H1 (cell line): ENCODE measurements at regions not wholly inside any gene's neighbourhood (a gene's known extent, or its start where the extent isn't known, plus 50 kb on each side); places are given as distances from the start of the nearest gene placed in this dataset.

Source experiments
- CTCF ChIA-PET: fragments of 300-600 bp; sonication (Branson Sonifier 250); formaldehyde crosslinking; loops from one replicate; lab custom pipeline; 2021; ENCODE audit not compliant: partially characterized antibody; lab: Charles Lee
- POLR2A ChIA-PET: fragments of 300-600 bp; sonication (Branson Sonifier 250); formaldehyde crosslinking; loops from one replicate; lab custom pipeline; 2021; ENCODE audit warnings: inconsistent platforms; ENCODE audit not compliant: partially characterized antibody; lab: Charles Lee
- DNase-seq, 2 experiments: peaks; one replicate each; pipeline versions ENCODE4 v3.0.0 to v3.0.0-alpha.2; 2010 to 2022; ENCODE audit warnings: low spot score in 2 of 2, low read depth in 1 of 2, mixed read lengths in 1 of 2
- FAIRE-seq: peaks from 2 replicates; lab custom pipeline; 2011; peaks lifted over from hg19 to GRCh38; lab: Jason Lieb, UNC
- H2AFZ ChIP-seq: 2 replicates; pipeline ENCODE4 v1.8.1; 2012; ENCODE audit warnings: low read length, inconsistent platforms
- H2AK5ac ChIP-seq: 2 replicates; pipeline ENCODE4 v1.6.1; 2013; ENCODE audit warnings: low read depth, low read length
- H2BK120ac ChIP-seq: replicated peaks from 2 replicates; pipeline ENCODE3; 2013; ENCODE audit warnings: low read depth, low read length, inconsistent platforms
- H2BK12ac ChIP-seq: 2 replicates; pipeline ENCODE4 v1.6.1; 2013; ENCODE audit warnings: low read depth, low read length
- H2BK15ac ChIP-seq: 2 replicates; pipeline ENCODE4 v1.6.1; 2013; ENCODE audit warnings: low read length
- H2BK20ac ChIP-seq: 2 replicates; pipeline ENCODE4 v1.6.1; 2013; ENCODE audit warnings: low read length
- H2BK5ac ChIP-seq: 2 replicates; pipeline ENCODE4 v1.6.1; 2013; ENCODE audit warnings: low read depth, low read length
- H3K14ac ChIP-seq: 2 replicates; pipeline ENCODE4 v1.6.1; 2013; ENCODE audit warnings: inconsistent platforms; ENCODE audit not compliant: insufficient read length
- H3K18ac ChIP-seq: 2 replicates; pipeline ENCODE4 v1.6.1; 2013; ENCODE audit warnings: low read length; ENCODE audit errors: extremely low read depth
- H3K23ac ChIP-seq: 2 replicates; pipeline ENCODE4 v1.6.1; 2013; ENCODE audit warnings: inconsistent platforms; ENCODE audit not compliant: insufficient read length
- H3K23me2 ChIP-seq: 2 replicates; pipeline ENCODE4 v1.6.1; 2013; ENCODE audit warnings: low read depth, low read length
- H3K27ac ChIP-seq: 2 replicates; pipeline ENCODE4 v1.6.1; 2011; ENCODE audit warnings: low read depth, low read length, inconsistent platforms
- H3K27me3 ChIP-seq, 4 experiments: replicated peaks in 1 of 4; 1 replicate in 1 of 4; 2 replicates in 3 of 4; pipeline versions ENCODE4 v1.6.1 to v1.8.1; 2011 to 2013; ENCODE audit warnings: low read length in 3 of 4, mild to moderate bottlenecking in 3 of 4, inconsistent platforms in 2 of 4, mixed read lengths in 2 of 4, moderate library complexity in 1 of 4; ENCODE audit not compliant: control insufficient read depth in 3 of 4, insufficient read depth in 3 of 4; ENCODE audit errors: extremely low read depth in 1 of 4
- H3K36me3 ChIP-seq, 4 experiments: 2 replicates each; pipeline versions ENCODE4 v1.6.1 to v1.8.1; 2011 to 2013; ENCODE audit warnings: mild to moderate bottlenecking in 4 of 4, low read length in 3 of 4, moderate library complexity in 2 of 4, control low read depth in 1 of 4, inconsistent platforms in 1 of 4; ENCODE audit not compliant: insufficient read depth in 4 of 4, control insufficient read depth in 2 of 4
- H3K4ac ChIP-seq: replicated peaks from 2 replicates; pipeline ENCODE3; 2013; ENCODE audit warnings: low read length, low read depth, mixed read lengths, inconsistent platforms; ENCODE audit not compliant: insufficient read length
- H3K4me1 ChIP-seq, 4 experiments: replicated peaks in 1 of 4; 1 replicate in 1 of 4; 2 replicates in 3 of 4; pipeline versions ENCODE4 v1.6.1 to v1.8.1; 2011 to 2013; ENCODE audit warnings: low read length in 3 of 4, inconsistent platforms in 2 of 4, mixed read lengths in 1 of 4; ENCODE audit not compliant: insufficient read depth in 4 of 4, control insufficient read depth in 3 of 4
- H3K4me2 ChIP-seq, 2 experiments: 2 replicates each; pipeline versions ENCODE4 v1.6.1 to v1.8.1; 2011 to 2013; ENCODE audit warnings: low read depth in 2 of 2, low read length in 2 of 2, control low read depth in 1 of 2, inconsistent platforms in 1 of 2, mild to moderate bottlenecking in 1 of 2; ENCODE audit not compliant: insufficient read depth in 1 of 2
- H3K4me3 ChIP-seq, 4 experiments: fragments of 200-600, 300-600 bp in 1 of 4; sonication (generic), shearing (Covaris generic), sonication (Bioruptor Twin) in 1 of 4; 2 replicates each; pipeline versions ENCODE4 v1.5.1 to v1.8.1; 2011 to 2016; ENCODE audit warnings: low read length in 4 of 4, low read depth in 3 of 4, control low read depth in 2 of 4, inconsistent platforms in 2 of 4, mild to moderate bottlenecking in 2 of 4, mixed read lengths in 1 of 4, moderate library complexity in 1 of 4; ENCODE audit not compliant: insufficient read depth in 2 of 4; ENCODE audit errors: extremely low read depth in 1 of 4
- H3K56ac ChIP-seq: replicated peaks from 2 replicates; pipeline ENCODE3; 2013; ENCODE audit warnings: low read depth, mild to moderate bottlenecking, mixed read lengths, low read length, inconsistent platforms; ENCODE audit not compliant: insufficient read length
- H3K79me1 ChIP-seq: 2 replicates; pipeline ENCODE4 v1.6.1; 2013; ENCODE audit warnings: low read depth, low read length, control low read depth
- H3K79me2 ChIP-seq, 2 experiments: 2 replicates each; pipeline versions ENCODE4 v1.6.1 to v1.8.1; 2012 to 2013; ENCODE audit warnings: low read length in 2 of 2, mild to moderate bottlenecking in 2 of 2, inconsistent platforms in 1 of 2; ENCODE audit not compliant: insufficient read depth in 2 of 2, control insufficient read depth in 1 of 2
- H3K9ac ChIP-seq, 4 experiments: replicated peaks in 1 of 4; 1 replicate in 1 of 4; 2 replicates in 3 of 4; pipeline versions ENCODE4 v1.6.1 to v1.8.1; 2011 to 2013; ENCODE audit warnings: low read depth in 3 of 4, low read length in 3 of 4, control low read depth in 2 of 4, mild to moderate bottlenecking in 2 of 4, moderate library complexity in 2 of 4, inconsistent platforms in 1 of 4; ENCODE audit errors: extremely low read depth in 1 of 4
- H3K9me3 ChIP-seq, 2 experiments: 2 replicates each; pipeline versions ENCODE4 v1.6.1 to v1.8.1; 2012 to 2013; ENCODE audit warnings: mild to moderate bottlenecking in 2 of 2, moderate library complexity in 2 of 2, control low read depth in 1 of 2, inconsistent platforms in 1 of 2, low read depth in 1 of 2, low read length in 1 of 2, mixed read lengths in 1 of 2; ENCODE audit not compliant: insufficient read depth in 2 of 2
- H4K20me1 ChIP-seq, 2 experiments: replicated peaks in 1 of 2; 2 replicates each; pipeline versions ENCODE3 to v1.8.1; 2011 to 2013; ENCODE audit warnings: inconsistent platforms in 2 of 2, low read length in 2 of 2, mild to moderate bottlenecking in 1 of 2; ENCODE audit not compliant: insufficient read depth in 2 of 2, control insufficient read depth in 1 of 2
- H4K5ac ChIP-seq: 2 replicates; pipeline ENCODE4 v1.6.1; 2013; ENCODE audit warnings: low read length, low read depth, mixed read lengths, inconsistent platforms; ENCODE audit not compliant: insufficient read length
- H4K8ac ChIP-seq: 2 replicates; pipeline ENCODE4 v1.8.0; 2013; ENCODE audit warnings: mild to moderate bottlenecking, moderate library complexity, low read length, inconsistent platforms; ENCODE audit not compliant: insufficient read depth; ENCODE audit errors: extremely low read depth
- H4K91ac ChIP-seq: replicated peaks from 2 replicates; pipeline ENCODE3; 2013; ENCODE audit warnings: low read length, mixed read lengths, inconsistent platforms; ENCODE audit not compliant: insufficient read length
- BRCA1 ChIP-seq: IDR thresholded peaks from 2 replicates; pipeline ENCODE4 v1.6.1; 2012; ENCODE audit warnings: low read depth, low read length, improper control_type of control experiment
- CTBP2 ChIP-seq: IDR thresholded peaks from 2 replicates; pipeline ENCODE4 v1.7.0; 2011; ENCODE audit warnings: borderline replicate concordance, mild to moderate bottlenecking, moderate library complexity, mixed read lengths, low read length; ENCODE audit not compliant: insufficient read depth, insufficient read length
- NRF1 ChIP-seq: IDR thresholded peaks from 2 replicates; pipeline ENCODE4 v1.6.1; 2011; ENCODE audit warnings: mild to moderate bottlenecking, low read depth, low read length, improper control_type of control experiment
- RNF2 ChIP-seq: fragments of 200-900, 300-1000 bp; sonication (generic); IDR thresholded peaks from 2 replicates; pipeline ENCODE4 v1.7.1; 2016; ENCODE audit warnings: borderline replicate concordance, low read depth, mild to moderate bottlenecking, antibody characterized with exemption, low read length; ENCODE audit not compliant: poor library complexity, severe bottlenecking; ENCODE audit errors: missing control alignments
- SP1 ChIP-seq: IDR thresholded peaks from 2 replicates; pipeline ENCODE4 v1.6.1; 2011; ENCODE audit warnings: low read depth, low read length
- TBP ChIP-seq: IDR thresholded peaks from 2 replicates; pipeline ENCODE4 v1.6.1; 2011; ENCODE audit warnings: low read depth, low read length, improper control_type of control experiment
- TCF12 ChIP-seq: IDR thresholded peaks from 2 replicates; pipeline ENCODE4 v1.6.1; 2011; ENCODE audit warnings: low read depth, mild to moderate bottlenecking, low read length
- USF2 ChIP-seq: IDR thresholded peaks from 2 replicates; pipeline ENCODE4 v1.6.1; 2011; ENCODE audit warnings: low read length, improper control_type of control experiment
- WGBS, 2 experiments: shearing (Covaris generic) in 1 of 2; methylation state at CpG; one replicate each; pipeline versions ENCODE4 v1.1.6 to v1.1.7; 2013 to 2015; ENCODE audit warnings: low lambda C conversion rate in 2 of 2, mixed read lengths in 2 of 2, inconsistent platforms in 1 of 2, low coverage in 1 of 2, missing lambda C conversion rate in 1 of 2; ENCODE audit not compliant: insufficient replicate concordance in 2 of 2, insufficient coverage in 1 of 2, insufficient read length in 1 of 2; ENCODE audit errors: extremely low coverage in 1 of 2, missing lambda C conversion rate in 1 of 2; 5-methylcytosine and 5-hydroxymethylcytosine counted together

DNA sequence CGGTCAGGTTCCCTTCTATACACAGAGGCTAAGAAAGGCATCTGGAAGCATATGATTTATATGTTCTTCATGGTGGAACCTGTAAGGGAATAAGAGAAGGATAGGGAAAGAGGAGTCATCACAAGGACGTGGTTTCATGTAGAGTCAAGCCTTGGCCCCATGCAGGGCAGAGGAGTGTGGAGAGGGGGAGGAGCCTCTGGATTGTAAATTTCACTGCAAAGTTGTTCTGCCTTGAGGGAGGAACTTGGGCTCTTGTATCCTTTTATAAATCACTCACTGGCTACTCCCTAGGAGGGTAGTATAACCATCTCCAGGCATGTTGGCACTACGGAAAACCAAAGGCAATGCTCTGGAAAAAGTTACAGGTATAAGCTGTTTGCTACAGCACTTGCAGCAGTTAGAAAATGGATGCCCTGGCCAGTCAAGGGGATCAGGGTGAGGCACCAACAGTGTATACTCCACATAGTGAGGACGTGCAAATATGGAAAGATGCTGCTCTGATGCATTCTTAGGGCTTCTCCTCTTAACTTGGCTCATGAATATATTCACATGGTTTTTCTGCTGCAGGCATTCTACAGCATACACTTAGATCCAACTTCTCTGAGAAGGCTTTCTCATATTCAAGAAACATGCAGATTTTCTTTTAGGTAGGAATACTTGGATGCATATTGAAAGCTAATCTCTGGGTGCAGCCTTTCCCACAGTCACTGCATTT is 60.3 kb upstream of the ZNF81 start:
- H3K4me2 ChIP-seq, result no peak overlapping the region
- no peak overlapping the region for H3K9ac ChIP-seq
- WGBS, 2 experiments, result 74% methylated on average over 3 of the region's 4 CpGs; no CpG with 5 or more reads in 1 of the 2 experiments
- TF ChIP-seq NRF1 (no peak), RNF2 (no peak), SP1 (no peak), TBP (no peak), BRCA1 (no peak), TCF12 (no peak), USF2 (no peak), CTBP2 (no peak)
- TF ChIP-seq, all 59 proteins: peak for 0
- ChIA-PET POLR2A (no interaction called here), CTCF (no interaction called here)
- H3K56ac ChIP-seq, result no peak overlapping the region
- H4K8ac ChIP-seq, result no peak overlapping the region
- H2BK15ac ChIP-seq, result no peak overlapping the region
- no peaks in the 10 kb centered on the region for H3K23me2 ChIP-seq
- H2BK5ac ChIP-seq, result no peak overlapping the region
- H2AK5ac ChIP-seq, result no peak overlapping the region
- H3K4me3 ChIP-seq, result no peak overlapping the region
- no peaks in the 10 kb centered on the region for H3K36me3 ChIP-seq
- no peaks in the 10 kb centered on the region for H3K79me2 ChIP-seq
- H2BK12ac ChIP-seq, result no peak overlapping the region
- no peak for FAIRE-seq
- no peaks in the 10 kb centered on the region for H3K79me1 ChIP-seq
- no peak overlapping the region for H3K4ac ChIP-seq
- no peak overlapping the region for H2BK20ac ChIP-seq
- H2BK120ac ChIP-seq, result no peak overlapping the region
- H3K27me3 ChIP-seq, result no peaks in the 10 kb centered on the region
- no peak for DNase-seq
- no peak overlapping the region for H4K91ac ChIP-seq
- no peak overlapping the region for H2AFZ ChIP-seq
- H3K27ac ChIP-seq, result no peak overlapping the region
- H3K4me1 ChIP-seq, result no peaks in the 10 kb centered on the region
- H3K14ac ChIP-seq, result no peak overlapping the region
- H4K20me1 ChIP-seq, result no peaks in the 10 kb centered on the region
- no peak overlapping the region for H3K18ac ChIP-seq
- no peak overlapping the region for H4K5ac ChIP-seq
- H3K9me3 ChIP-seq, result peaks cover 0 to 3% of the 10 kb centered on the region in 2 experiments; a peak in 1 of 4 replicates
- no peak overlapping the region for H3K23ac ChIP-seq
